ENCODE measurements at regions not wholly inside any gene's neighbourhood (a gene's known extent, or its start where the extent isn't known, plus 50 kb on each side); places are given as distances from the start of the nearest gene placed in this dataset.

DNA sequence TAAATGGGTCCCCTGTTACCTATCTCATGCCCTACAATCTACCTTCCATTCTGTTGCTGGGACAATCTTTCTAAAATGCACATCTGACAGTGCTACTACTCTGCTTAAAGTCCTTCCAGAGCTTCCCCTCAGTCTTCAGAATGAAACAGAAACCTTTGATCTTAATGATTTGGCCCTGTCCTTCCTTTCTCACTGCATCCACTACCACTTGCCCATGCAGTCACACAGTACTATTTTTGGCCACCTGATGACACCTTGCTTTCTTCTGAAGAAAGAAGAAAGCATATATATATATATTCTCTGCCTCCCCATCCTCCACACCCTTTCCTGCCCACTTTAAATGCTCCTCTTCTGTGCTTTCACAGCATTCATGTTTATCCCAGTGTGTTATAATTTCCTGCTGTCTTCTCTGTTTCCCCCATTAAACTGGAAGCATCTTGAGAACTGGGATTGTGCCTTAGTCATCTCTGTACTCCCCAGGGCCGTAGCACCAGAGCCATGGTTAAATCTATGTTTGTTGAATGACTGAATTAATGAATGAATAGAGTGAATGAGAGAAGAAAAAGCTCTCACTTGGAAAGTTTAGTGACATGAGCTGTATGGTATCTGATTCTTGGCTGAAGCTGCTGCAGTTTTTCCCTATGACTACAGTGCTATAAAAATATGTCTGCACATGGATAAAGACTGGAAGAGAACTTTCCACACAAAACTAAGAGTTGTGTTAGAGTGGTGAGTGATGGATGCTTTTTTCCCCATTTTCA, 56.2 kb downstream of the RTL9 start:
- no peak overlapping the region for H3K4me2 ChIP-seq
- DNase-seq = no peak
- H3K9ac ChIP-seq = no peak overlapping the region
- no peaks in the 10 kb centered on the region for H4K20me1 ChIP-seq (ENCODE audit: insufficient read depth)
- H3K4me1 ChIP-seq (ENCODE audit: control insufficient read depth in 1 of 2, insufficient read depth in 2 of 2, low read depth in 1 of 2, low read length in 1 of 2) = peaks cover 0 to 11% of the 10 kb centered on the region in 2 experiments; a peak in 1 of 4 replicates
- H3K9me2 ChIP-seq = no peaks in the 10 kb centered on the region
- peak overlapping the region; percentile 60; the same call in 1 of the 2 replicates for H2AFZ ChIP-seq (ENCODE audit: low read depth)
- no peaks in the 10 kb centered on the region for H3K9me3 ChIP-seq
- WGBS (ENCODE audit: low lambda C conversion rate) = 4% methylated on average over 1 of the region's 1 CpG
- H3K36me3 ChIP-seq (replicated peaks in 1 of 2; ENCODE audit: control insufficient read depth in 1 of 2, insufficient read depth in 2 of 2, low read length in 1 of 2) = no peaks in the 10 kb centered on the region
- no peak overlapping the region for H3K4me3 ChIP-seq (ENCODE audit: low read depth in 2 of 2, low read length in 1 of 2)
- POLR2A ChIA-PET = no interaction called here
- peak overlapping the region in 1 of 2 experiments; percentile 76; a peak in 2 of 4 replicates for H3K27ac ChIP-seq (ENCODE audit: low read depth in 2 of 2, low read length in 1 of 2)
- H3F3A ChIP-seq (replicated peaks; ENCODE audit: insufficient read depth) = peaks cover 7% of the 10 kb centered on the region
- H3K79me2 ChIP-seq (ENCODE audit: insufficient read depth) = no peaks in the 10 kb centered on the region
- no peaks in the 10 kb centered on the region; the same call in 1 of the 2 replicates for H3K27me3 ChIP-seq (ENCODE audit: insufficient read depth)
- TF ChIP-seq RAD21 (IDR thresholded peaks at IDR 0.05; ENCODE audit: low read length) (no peak), TCF12 (IDR thresholded peaks at IDR 0.05) (no peak), EZH2phosphoT487 (IDR thresholded peaks at IDR 0.05; ENCODE audit: borderline replicate concordance, low read depth) (no peak), TAF1 (IDR thresholded peaks at IDR 0.05; ENCODE audit: borderline replicate concordance, low read depth, low read length) (no peak), FOXM1 (IDR thresholded peaks at IDR 0.05; ENCODE audit: low read depth) (no peak), MEF2A (IDR thresholded peaks at IDR 0.05; ENCODE audit: borderline replicate concordance, low read depth) (no peak), CHD2 (IDR thresholded peaks at IDR 0.05; ENCODE audit: low read length, partially characterized antibody) (no peak), NRF1 (IDR thresholded peaks at IDR 0.05; ENCODE audit: low read depth, low read length) (no peak), GATA2 (CRISPR knock-in tag; IDR thresholded peaks at IDR 0.05) (no peak), ELF1 (IDR thresholded peaks at IDR 0.05) (no peak), RFX5 (IDR thresholded peaks at IDR 0.05; ENCODE audit: low read length) (no peak), RXRA (IDR thresholded peaks at IDR 0.05; ENCODE audit: borderline replicate concordance, low read depth) (no peak), SMC3 (IDR thresholded peaks at IDR 0.05; ENCODE audit: low read depth, low read length) (no peak)
- TF ChIP-seq, protein P1, sequence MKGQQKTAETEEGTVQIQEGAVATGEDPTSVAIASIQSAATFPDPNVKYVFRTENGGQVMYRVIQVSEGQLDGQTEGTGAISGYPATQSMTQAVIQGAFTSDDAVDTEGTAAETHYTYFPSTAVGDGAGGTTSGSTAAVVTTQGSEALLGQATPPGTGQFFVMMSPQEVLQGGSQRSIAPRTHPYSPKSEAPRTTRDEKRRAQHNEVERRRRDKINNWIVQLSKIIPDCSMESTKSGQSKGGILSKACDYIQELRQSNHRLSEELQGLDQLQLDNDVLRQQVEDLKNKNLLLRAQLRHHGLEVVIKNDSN (IDR thresholded peaks at IDR 0.05; ENCODE audit: borderline replicate concordance, low read depth) = no peak
- TF ChIP-seq, protein P2, sequence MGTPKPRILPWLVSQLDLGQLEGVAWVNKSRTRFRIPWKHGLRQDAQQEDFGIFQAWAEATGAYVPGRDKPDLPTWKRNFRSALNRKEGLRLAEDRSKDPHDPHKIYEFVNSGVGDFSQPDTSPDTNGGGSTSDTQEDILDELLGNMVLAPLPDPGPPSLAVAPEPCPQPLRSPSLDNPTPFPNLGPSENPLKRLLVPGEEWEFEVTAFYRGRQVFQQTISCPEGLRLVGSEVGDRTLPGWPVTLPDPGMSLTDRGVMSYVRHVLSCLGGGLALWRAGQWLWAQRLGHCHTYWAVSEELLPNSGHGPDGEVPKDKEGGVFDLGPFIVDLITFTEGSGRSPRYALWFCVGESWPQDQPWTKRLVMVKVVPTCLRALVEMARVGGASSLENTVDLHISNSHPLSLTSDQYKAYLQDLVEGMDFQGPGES (IDR thresholded peaks at IDR 0.05; ENCODE audit: low read depth, low read length) = no peak
- TF ChIP-seq, protein P3, sequence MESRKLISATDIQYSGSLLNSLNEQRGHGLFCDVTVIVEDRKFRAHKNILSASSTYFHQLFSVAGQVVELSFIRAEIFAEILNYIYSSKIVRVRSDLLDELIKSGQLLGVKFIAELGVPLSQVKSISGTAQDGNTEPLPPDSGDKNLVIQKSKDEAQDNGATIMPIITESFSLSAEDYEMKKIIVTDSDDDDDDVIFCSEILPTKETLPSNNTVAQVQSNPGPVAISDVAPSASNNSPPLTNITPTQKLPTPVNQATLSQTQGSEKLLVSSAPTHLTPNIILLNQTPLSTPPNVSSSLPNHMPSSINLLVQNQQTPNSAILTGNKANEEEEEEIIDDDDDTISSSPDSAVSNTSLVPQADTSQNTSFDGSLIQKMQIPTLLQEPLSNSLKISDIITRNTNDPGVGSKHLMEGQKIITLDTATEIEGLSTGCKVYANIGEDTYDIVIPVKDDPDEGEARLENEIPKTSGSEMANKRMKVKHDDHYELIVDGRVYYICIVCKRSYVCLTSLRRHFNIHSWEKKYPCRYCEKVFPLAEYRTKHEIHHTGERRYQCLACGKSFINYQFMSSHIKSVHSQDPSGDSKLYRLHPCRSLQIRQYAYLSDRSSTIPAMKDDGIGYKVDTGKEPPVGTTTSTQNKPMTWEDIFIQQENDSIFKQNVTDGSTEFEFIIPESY (IDR thresholded peaks at IDR 0.05; ENCODE audit: borderline replicate concordance, low read depth) = no peak
- CTCF ChIA-PET = interaction anchor here (1.0 to 14.6 kb wide), 5 partner anchors 9 to 503 kb away, joined by 3 to 315 read pairs (median 4); no protein-coding TSS in a partner anchor
